HG02610 (cell line): ENCODE measurements at regions not wholly inside any gene's neighbourhood (a gene's known extent, or its start where the extent isn't known, plus 50 kb on each side); places are given as distances from the start of the nearest gene placed in this dataset.

ENCODE experiments used
- ATAC-seq: cut with Tn5 transposase; IDR thresholded peaks from one replicate; pipeline ENCODE4 v1.9.1; 2021; ENCODE audit warnings: mild to moderate bottlenecking, moderate library complexity; ENCODE audit not compliant: unreplicated experiment

- no peak for ATAC-seq
Observed at GRCh38 chr12:62130834-62131552, 129.2 kb upstream of the USP15 start.

GRCh38 chr12:62133440-62133839, 126.8 kb upstream of the USP15 start:
- no peak for ATAC-seq

GRCh38 chr12:62135553-62136200, 124.5 kb upstream of the USP15 start:
- ATAC-seq, result no peak

- ATAC-seq, result no peak
Observed at GRCh38 chr12:62136496-62136895, 123.7 kb upstream of the USP15 start.

GRCh38 chr12:62138527-62138926, 121.7 kb upstream of the USP15 start:
- ATAC-seq, result no peak

GRCh38 chr12:62146318-62146717, 113.9 kb upstream of the USP15 start:
- no peak for ATAC-seq

GRCh38 chr12:62158013-62158412, 102.2 kb upstream of the USP15 start:
- no peak for ATAC-seq

- no peak for ATAC-seq
Observed at GRCh38 chr12:62158461-62159360, 101.5 kb upstream of the USP15 start.

- ATAC-seq, result no peak
Observed at GRCh38 chr12:62162214-62162613, 98.0 kb upstream of the USP15 start.

GRCh38 chr12:62163368-62163767, 96.8 kb upstream of the USP15 start:
- ATAC-seq, result no peak

- no peak for ATAC-seq
Observed at GRCh38 chr12:62164036-62164435, 96.2 kb upstream of the USP15 start.

GRCh38 chr12:62166525-62166924, 93.7 kb upstream of the USP15 start:
- no peak for ATAC-seq

GRCh38 chr12:62168411-62168810, 91.8 kb upstream of the USP15 start:
- ATAC-seq, result no peak

GRCh38 chr12:62170241-62170640, 90.0 kb upstream of the USP15 start:
- no peak for ATAC-seq

- no peak for ATAC-seq
Observed at GRCh38 chr12:62190689-62191490, 69.3 kb upstream of the USP15 start.

GRCh38 chr12:62191491-62192179, 68.6 kb upstream of the USP15 start:
- no peak for ATAC-seq

- ATAC-seq, result peak; percentile 93
Observed at GRCh38 chr12:62192180-62192902, 67.9 kb upstream of the USP15 start.

- peak; percentile 18 for ATAC-seq
Observed at GRCh38 chr12:62192903-62193250, 67.3 kb upstream of the USP15 start.

GRCh38 chr12:62194031-62194430, 66.2 kb upstream of the USP15 start:
- ATAC-seq, result no peak

- no peak for ATAC-seq
Observed at GRCh38 chr12:62194616-62195015, 65.6 kb upstream of the USP15 start.
